ENCODE measurements at regions not wholly inside any gene's neighbourhood (a gene's known extent, or its start where the extent isn't known, plus 50 kb on each side); places are given as distances from the start of the nearest gene placed in this dataset.

- Mint-ChIP-seq H3K4me1 (peaks cover 6% of the 10 kb centered on the region), H3K4me3 (no peak overlapping the region), H3K9me3 (no peaks in the 10 kb centered on the region), H3K27ac (no peak overlapping the region), H3K36me3 (no peaks in the 10 kb centered on the region), H3K27me3 (ENCODE audit: low read depth) (no peaks in the 10 kb centered on the region)
- ChIA-PET POLR2A (no interaction called here), CTCF (no interaction called here)
- TF ChIP-seq NR2C2 (CRISPR knock-in tag; IDR thresholded peaks at IDR 0.05) = no peak
- TF ChIP-seq EMX1 (CRISPR knock-in tag; IDR thresholded peaks at IDR 0.05) = no peak
- no peak for TF ChIP-seq GTF2I (CRISPR knock-in tag; conservative IDR thresholded peaks at IDR 0.05)
- no peak for TF ChIP-seq PRRX2 (CRISPR knock-in tag; IDR thresholded peaks at IDR 0.05)
- no peak for TF ChIP-seq SOX15 (CRISPR knock-in tag; IDR thresholded peaks at IDR 0.05)
- no peak for TF ChIP-seq NFE2L1 (CRISPR knock-in tag; IDR thresholded peaks at IDR 0.05)
- TF ChIP-seq TEAD4 (CRISPR knock-in tag; IDR thresholded peaks at IDR 0.05) = no peak
- no peak for TF ChIP-seq ZNF232 (CRISPR knock-in tag; IDR thresholded peaks at IDR 0.05)
- TF ChIP-seq MAX (CRISPR knock-in tag; IDR thresholded peaks at IDR 0.05) = no peak
- TF ChIP-seq IRF2 (CRISPR knock-in tag; IDR thresholded peaks at IDR 0.05; ENCODE audit: borderline replicate concordance, low read depth) = no peak
- no peak for TF ChIP-seq RORB (CRISPR knock-in tag; IDR thresholded peaks at IDR 0.05)
- no peak for TF ChIP-seq TEAD1 (CRISPR knock-in tag; IDR thresholded peaks at IDR 0.05)
- TF ChIP-seq, protein P1, sequence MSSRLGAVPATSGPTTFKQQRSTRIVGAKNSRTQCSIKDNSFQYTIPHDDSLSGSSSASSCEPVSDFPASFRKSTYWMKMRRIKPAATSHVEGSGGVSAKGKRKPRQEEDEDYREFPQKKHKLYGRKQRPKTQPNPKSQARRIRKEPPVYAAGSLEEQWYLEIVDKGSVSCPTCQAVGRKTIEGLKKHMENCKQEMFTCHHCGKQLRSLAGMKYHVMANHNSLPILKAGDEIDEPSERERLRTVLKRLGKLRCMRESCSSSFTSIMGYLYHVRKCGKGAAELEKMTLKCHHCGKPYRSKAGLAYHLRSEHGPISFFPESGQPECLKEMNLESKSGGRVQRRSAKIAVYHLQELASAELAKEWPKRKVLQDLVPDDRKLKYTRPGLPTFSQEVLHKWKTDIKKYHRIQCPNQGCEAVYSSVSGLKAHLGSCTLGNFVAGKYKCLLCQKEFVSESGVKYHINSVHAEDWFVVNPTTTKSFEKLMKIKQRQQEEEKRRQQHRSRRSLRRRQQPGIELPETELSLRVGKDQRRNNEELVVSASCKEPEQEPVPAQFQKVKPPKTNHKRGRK (CRISPR knock-in tag; IDR thresholded peaks at IDR 0.05; ENCODE audit: borderline replicate concordance) = no peak
- no peak for TF ChIP-seq ATF2 (CRISPR knock-in tag; IDR thresholded peaks at IDR 0.05; ENCODE audit: borderline replicate concordance, low read depth)
- no peak for DNase-seq (ENCODE audit: low spot score)
- ATAC-seq = no peak
These were observed 1367.3 kb upstream of the FLRT2 start for GRCh38 chr14:84162633-84163032.

DNA sequence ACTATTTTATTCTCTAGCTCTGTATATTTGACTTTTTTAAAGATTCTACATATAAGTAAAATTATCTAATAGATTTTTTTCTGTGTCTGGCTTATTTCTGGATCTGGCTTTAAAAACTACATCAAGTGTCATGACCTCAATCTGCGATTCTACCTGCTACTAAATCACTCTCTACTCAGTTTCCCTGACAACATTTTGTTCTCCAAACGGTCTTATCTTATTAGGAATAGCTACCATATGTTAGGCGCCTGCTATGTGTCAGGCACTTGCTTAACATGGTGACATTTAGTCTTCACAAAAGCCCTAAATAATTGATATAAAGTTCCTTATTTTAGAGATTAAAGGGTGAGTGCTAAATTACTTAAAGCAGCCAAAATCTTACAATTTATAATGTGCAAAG lies 1362.9 kb upstream of the FLRT2 start:
- ATAC-seq = no peak
- no peak overlapping the region for H3K27ac Mint-ChIP-seq
- no peak for DNase-seq (ENCODE audit: low spot score)
- H3K4me1 Mint-ChIP-seq = peaks cover 4% of the 10 kb centered on the region
- CTCF ChIA-PET = no interaction called here
- H3K4me3 Mint-ChIP-seq = no peak overlapping the region
- peaks cover 8% of the 10 kb centered on the region; the same call in 1 of the 2 replicates for H3K9me3 Mint-ChIP-seq
- TF ChIP-seq EMX1 (CRISPR knock-in tag; IDR thresholded peaks at IDR 0.05) (no peak), GTF2I (CRISPR knock-in tag; conservative IDR thresholded peaks at IDR 0.05) (no peak), SP1 (CRISPR knock-in tag; conservative IDR thresholded peaks at IDR 0.05) (no peak), NFE2L1 (CRISPR knock-in tag; IDR thresholded peaks at IDR 0.05) (no peak), ZBTB21 (CRISPR knock-in tag; IDR thresholded peaks at IDR 0.05; ENCODE audit: borderline replicate concordance) (no peak)
- TF ChIP-seq, protein P2, sequence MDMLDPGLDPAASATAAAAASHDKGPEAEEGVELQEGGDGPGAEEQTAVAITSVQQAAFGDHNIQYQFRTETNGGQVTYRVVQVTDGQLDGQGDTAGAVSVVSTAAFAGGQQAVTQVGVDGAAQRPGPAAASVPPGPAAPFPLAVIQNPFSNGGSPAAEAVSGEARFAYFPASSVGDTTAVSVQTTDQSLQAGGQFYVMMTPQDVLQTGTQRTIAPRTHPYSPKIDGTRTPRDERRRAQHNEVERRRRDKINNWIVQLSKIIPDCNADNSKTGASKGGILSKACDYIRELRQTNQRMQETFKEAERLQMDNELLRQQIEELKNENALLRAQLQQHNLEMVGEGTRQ (CRISPR knock-in tag; IDR thresholded peaks at IDR 0.05) = no peak
- TF ChIP-seq, protein P3, sequence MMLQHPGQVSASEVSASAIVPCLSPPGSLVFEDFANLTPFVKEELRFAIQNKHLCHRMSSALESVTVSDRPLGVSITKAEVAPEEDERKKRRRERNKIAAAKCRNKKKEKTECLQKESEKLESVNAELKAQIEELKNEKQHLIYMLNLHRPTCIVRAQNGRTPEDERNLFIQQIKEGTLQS (CRISPR knock-in tag; conservative IDR thresholded peaks at IDR 0.05) = no peak
- no peaks in the 10 kb centered on the region for H3K36me3 Mint-ChIP-seq
- POLR2A ChIA-PET = no interaction called here
- no peaks in the 10 kb centered on the region for H3K27me3 Mint-ChIP-seq (ENCODE audit: low read depth)

DNA sequence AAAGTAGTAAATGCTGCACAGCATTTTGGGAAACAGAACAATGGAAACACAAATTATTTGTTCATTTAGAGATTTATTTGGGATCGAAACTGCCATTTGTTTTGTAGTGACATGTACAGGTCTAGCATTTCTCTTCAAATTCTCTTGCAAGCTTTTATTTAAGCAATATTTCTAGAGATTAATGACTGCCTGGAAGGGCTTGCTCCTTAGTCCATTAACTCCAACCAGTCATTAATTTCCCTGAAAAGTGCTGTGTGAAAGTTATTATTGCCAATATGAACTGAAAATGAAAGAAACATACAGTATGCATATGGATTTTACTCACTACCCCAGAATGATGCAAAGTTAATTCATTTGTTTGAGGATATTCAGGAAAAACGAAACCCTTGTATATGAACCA lies 1349.6 kb upstream of the FLRT2 start:
- no peak overlapping the region for H3K4me3 Mint-ChIP-seq
- POLR2A ChIA-PET = no interaction called here
- no peak for DNase-seq (ENCODE audit: low spot score)
- no peak overlapping the region for H3K27ac Mint-ChIP-seq
- H3K9me3 Mint-ChIP-seq = no peaks in the 10 kb centered on the region
- H3K4me1 Mint-ChIP-seq = peaks cover 2% of the 10 kb centered on the region; the same call in 1 of the 2 replicates
- CTCF ChIA-PET = no interaction called here
- no peaks in the 10 kb centered on the region for H3K27me3 Mint-ChIP-seq (ENCODE audit: low read depth)
- ATAC-seq = no peak
- no peaks in the 10 kb centered on the region for H3K36me3 Mint-ChIP-seq
- no peak for TF ChIP-seq ZNF219 (CRISPR knock-in tag; IDR thresholded peaks at IDR 0.05; ENCODE audit: borderline replicate concordance)
- no peak for TF ChIP-seq JAZF1 (CRISPR knock-in tag; IDR thresholded peaks at IDR 0.05)
- TF ChIP-seq CDX4 (CRISPR knock-in tag; IDR thresholded peaks at IDR 0.05; ENCODE audit: borderline replicate concordance) = no peak
- no peak for TF ChIP-seq ZNF317 (CRISPR knock-in tag; IDR thresholded peaks at IDR 0.05; ENCODE audit: borderline replicate concordance, low read depth)
- TF ChIP-seq TP53 (CRISPR knock-in tag; IDR thresholded peaks at IDR 0.05) = no peak
- no peak for TF ChIP-seq TCF7 (CRISPR knock-in tag; IDR thresholded peaks at IDR 0.05; ENCODE audit: low read depth)
- TF ChIP-seq ATF1 (CRISPR knock-in tag; IDR thresholded peaks at IDR 0.05) = no peak
- TF ChIP-seq MYBL2 (CRISPR knock-in tag; IDR thresholded peaks at IDR 0.05) = no peak

Measured in WTC11 (cell line).